K562 (cell line): ENCODE measurements at regions not wholly inside any gene's neighbourhood (a gene's known extent, or its start where the extent isn't known, plus 50 kb on each side); places are given as distances from the start of the nearest gene placed in this dataset.
"Not testable (repeated sequence)": the region's sequence is repeated elsewhere in the genome, so short reads cannot be mapped to it uniquely, and the experiment has no call there.

ENCODE experiments used
- ATF3 ChIP-seq, 2 experiments: fragments of 450-650 bp in 1 of 2; sonication (generic) in 1 of 2; formaldehyde crosslinking in 1 of 2; IDR thresholded peaks in 1 of 2; conservative IDR thresholded peaks in 1 of 2; 2 replicates each; pipeline versions ENCODE4 v1.6.1 to v1.8.1; 2016 to 2023; ENCODE audit warnings: mild to moderate bottlenecking in 2 of 2, moderate library complexity in 2 of 2, inconsistent platforms in 1 of 2, missing genetic modification reagents in 1 of 2
- BHLHE40 ChIP-seq: IDR thresholded peaks from 2 replicates; pipeline ENCODE4 v1.6.1; 2011; ENCODE audit warnings: low read length, improper control_type of control experiment
- CHD2 ChIP-seq: IDR thresholded peaks from 2 replicates; pipeline ENCODE4 v1.6.1; 2011; ENCODE audit warnings: low read depth, low read length
- CTCF ChIP-seq, 3 experiments: IDR thresholded peaks in 2 of 3; conservative IDR thresholded peaks in 1 of 3; 2 replicates each; pipeline ENCODE4 v1.5.1; 2011 to 2012; ENCODE audit warnings: low read length in 3 of 3, mild to moderate bottlenecking in 3 of 3, control low read depth in 2 of 3, improper control_type of control experiment in 1 of 3, inconsistent platforms in 1 of 3, low read depth in 1 of 3, mixed read lengths in 1 of 3, moderate library complexity in 1 of 3; ENCODE audit not compliant: insufficient read depth in 2 of 3
- EZH2 ChIP-seq: IDR thresholded peaks from 2 replicates; pipeline ENCODE4 v1.6.1; 2012; ENCODE audit warnings: low read depth, mild to moderate bottlenecking, inconsistent platforms, low read length, borderline replicate concordance
- FOXJ3 ChIP-seq: sonication (generic); formaldehyde crosslinking; IDR thresholded peaks from 2 replicates; pipeline ENCODE4 v1.4.0; 2020; ENCODE audit warnings: mild to moderate bottlenecking, missing genetic modification reagents
- GATAD2A ChIP-seq: fragments of 450-650 bp; IDR thresholded peaks from 2 replicates; pipeline ENCODE4 v1.6.1; 2017
- KAT8 ChIP-seq: fragments of 450-650 bp; IDR thresholded peaks from 2 replicates; pipeline ENCODE4 v1.6.1; 2016; ENCODE audit warnings: low read depth, mild to moderate bottlenecking
- NFE2L1 ChIP-seq: fragments of 450-650 bp; IDR thresholded peaks from 2 replicates; pipeline ENCODE4 v1.6.1; 2016; ENCODE audit warnings: missing genetic modification characterization, low read depth, mild to moderate bottlenecking, missing compliant biosample characterization, moderate library complexity, borderline replicate concordance
- NFIC ChIP-seq: fragments of 450-650 bp; IDR thresholded peaks from 2 replicates; pipeline ENCODE4 v1.6.1; 2017; ENCODE audit warnings: mild to moderate bottlenecking, inconsistent platforms
- NFYB ChIP-seq: IDR thresholded peaks from 2 replicates; pipeline ENCODE4 v1.6.1; 2011; ENCODE audit warnings: mild to moderate bottlenecking, moderate library complexity; ENCODE audit not compliant: insufficient read length; ENCODE audit errors: extremely low read depth
- PATZ1 ChIP-seq: fragments of 250-450 bp; sonication (Bioruptor Pico); IDR thresholded peaks from 2 replicates; pipeline ENCODE4 v1.5.0; 2020; ENCODE audit warnings: mild to moderate bottlenecking, borderline replicate concordance
- POLR2G ChIP-seq: fragments of 200-400 bp; formaldehyde crosslinking; IDR thresholded peaks from 2 replicates; pipeline ENCODE4 v1.6.1; 2017; ENCODE audit warnings: low read depth, mild to moderate bottlenecking, antibody characterized with exemption, low read length, moderate library complexity
- TCF15 ChIP-seq: fragments of 250-450 bp; sonication (Bioruptor Pico); IDR thresholded peaks from 2 replicates; pipeline ENCODE4 v1.8.0; 2022; ENCODE audit warnings: moderate library complexity, mild to moderate bottlenecking, inconsistent platforms

- TF ChIP-seq EZH2; FOXJ3; CTCF (IDR thresholded peaks at IDR 0.05 in 2 of 3, conservative IDR thresholded peaks at IDR 0.05 in 1 of 3; ENCODE audit: insufficient read depth in 2 of 3, low read depth in 1 of 3, low read length in 3 of 3); CHD2; POLR2G; GATAD2A; NFYB; PATZ1 (CRISPR knock-in tag); TCF15 (CRISPR knock-in tag); NFE2L1; NFIC; ATF3 (IDR thresholded peaks at IDR 0.05); ATF3 (CRISPR knock-in tag; conservative IDR thresholded peaks at IDR 0.05); BHLHE40; KAT8: not testable (repeated sequence)
Observed at GRCh38 chrX:89557146-89557545, 364.6 kb upstream of the TGIF2LX start.
